ENCODE measurements at regions not wholly inside any gene's neighbourhood (a gene's known extent, or its start where the extent isn't known, plus 50 kb on each side); places are given as distances from the start of the nearest gene placed in this dataset.

- H3K4me2 ChIP-seq (ENCODE audit: extremely low read depth, insufficient read depth, low read length): no peak overlapping the region
- H3K36me3 ChIP-seq (ENCODE audit: control insufficient read depth, insufficient read depth, low read length): no peaks in the 10 kb centered on the region
- DNase-seq (ENCODE audit: low read depth in 2 of 2): no peak
- no peak overlapping the region for H3K9ac ChIP-seq (ENCODE audit: insufficient read depth, low read length)
- no peaks in the 10 kb centered on the region for H3K27me3 ChIP-seq (ENCODE audit: control insufficient read depth, insufficient read depth, low read length)
- peaks cover 3% of the 10 kb centered on the region for H3K4me1 ChIP-seq (ENCODE audit: control insufficient read depth, extremely low read depth, insufficient read depth, low read length)
- H2AFZ ChIP-seq (ENCODE audit: low read length): no peak overlapping the region
- no peak for TF ChIP-seq EZH2 (IDR thresholded peaks at IDR 0.05; ENCODE audit: low read length, missing control alignments)
- TF ChIP-seq, protein P1, sequence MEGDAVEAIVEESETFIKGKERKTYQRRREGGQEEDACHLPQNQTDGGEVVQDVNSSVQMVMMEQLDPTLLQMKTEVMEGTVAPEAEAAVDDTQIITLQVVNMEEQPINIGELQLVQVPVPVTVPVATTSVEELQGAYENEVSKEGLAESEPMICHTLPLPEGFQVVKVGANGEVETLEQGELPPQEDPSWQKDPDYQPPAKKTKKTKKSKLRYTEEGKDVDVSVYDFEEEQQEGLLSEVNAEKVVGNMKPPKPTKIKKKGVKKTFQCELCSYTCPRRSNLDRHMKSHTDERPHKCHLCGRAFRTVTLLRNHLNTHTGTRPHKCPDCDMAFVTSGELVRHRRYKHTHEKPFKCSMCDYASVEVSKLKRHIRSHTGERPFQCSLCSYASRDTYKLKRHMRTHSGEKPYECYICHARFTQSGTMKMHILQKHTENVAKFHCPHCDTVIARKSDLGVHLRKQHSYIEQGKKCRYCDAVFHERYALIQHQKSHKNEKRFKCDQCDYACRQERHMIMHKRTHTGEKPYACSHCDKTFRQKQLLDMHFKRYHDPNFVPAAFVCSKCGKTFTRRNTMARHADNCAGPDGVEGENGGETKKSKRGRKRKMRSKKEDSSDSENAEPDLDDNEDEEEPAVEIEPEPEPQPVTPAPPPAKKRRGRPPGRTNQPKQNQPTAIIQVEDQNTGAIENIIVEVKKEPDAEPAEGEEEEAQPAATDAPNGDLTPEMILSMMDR (conservative IDR thresholded peaks at IDR 0.05 in 1 of 2, IDR thresholded peaks at IDR 0.05 in 1 of 2; ENCODE audit: low read depth in 1 of 2, low read length in 2 of 2): no peak
- no peaks in the 10 kb centered on the region for H4K20me1 ChIP-seq (ENCODE audit: control insufficient read depth, extremely low read depth, insufficient read depth, low read length)
- no peaks in the 10 kb centered on the region for H3K9me3 ChIP-seq (ENCODE audit: control insufficient read depth, insufficient read depth, low read depth, low read length)
- no peak overlapping the region for H3K27ac ChIP-seq (ENCODE audit: insufficient read depth, low read length)
- H3K79me2 ChIP-seq (ENCODE audit: control insufficient read depth, insufficient read depth, low read length): no peaks in the 10 kb centered on the region
- H3K4me3 ChIP-seq (replicated peaks in 1 of 4; ENCODE audit: control extremely low read depth in 1 of 4, insufficient read depth in 1 of 4, low read depth in 3 of 4, low read length in 4 of 4): no peak overlapping the region
Measured at GRCh38 chr13:31631746-31632145, 107.6 kb upstream of the RXFP2 start.

DNA sequence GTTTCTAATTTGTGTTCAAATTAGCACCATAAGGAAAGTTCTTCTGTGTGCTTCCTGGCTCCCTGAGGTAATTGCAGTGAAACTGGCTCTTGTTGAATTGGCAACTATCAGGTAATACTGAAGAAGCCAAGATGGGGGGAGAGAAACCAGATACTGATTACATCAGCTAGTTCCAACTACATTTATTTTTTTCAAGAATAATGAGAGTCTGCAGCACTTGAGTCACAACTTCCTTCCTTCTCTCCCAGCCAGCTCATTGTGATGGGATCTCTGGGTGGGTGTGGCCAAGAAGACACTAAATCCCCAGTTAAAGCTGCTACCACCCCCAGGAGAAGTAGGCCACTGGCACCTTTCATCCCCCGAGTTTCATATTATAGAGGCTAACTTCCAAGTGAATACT lies 100.7 kb upstream of the RXFP2 start:
- Histone ChIP-seq H3K27me3 (ENCODE audit: control insufficient read depth, insufficient read depth, low read length) (no peaks in the 10 kb centered on the region), H4K20me1 (ENCODE audit: control insufficient read depth, extremely low read depth, insufficient read depth, low read length) (no peaks in the 10 kb centered on the region), H3K9me3 (ENCODE audit: control insufficient read depth, insufficient read depth, low read depth, low read length) (no peaks in the 10 kb centered on the region), H3K4me3 (replicated peaks in 1 of 4; ENCODE audit: control extremely low read depth in 1 of 4, insufficient read depth in 1 of 4, low read depth in 3 of 4, low read length in 4 of 4) (no peak overlapping the region), H3K36me3 (ENCODE audit: control insufficient read depth, insufficient read depth, low read length) (no peaks in the 10 kb centered on the region), H2AFZ (ENCODE audit: low read length) (no peak overlapping the region), H3K9ac (ENCODE audit: insufficient read depth, low read length) (no peak overlapping the region), H3K4me2 (ENCODE audit: extremely low read depth, insufficient read depth, low read length) (no peak overlapping the region), H3K79me2 (ENCODE audit: control insufficient read depth, insufficient read depth, low read length) (no peaks in the 10 kb centered on the region), H3K27ac (ENCODE audit: insufficient read depth, low read length) (no peak overlapping the region), H3K4me1 (ENCODE audit: control insufficient read depth, extremely low read depth, insufficient read depth, low read length) (no peaks in the 10 kb centered on the region)
- peak; percentile 37 to 82 for DNase-seq (ENCODE audit: low read depth in 2 of 2)
- TF ChIP-seq, protein P1 (conservative IDR thresholded peaks at IDR 0.05 in 1 of 2, IDR thresholded peaks at IDR 0.05 in 1 of 2; ENCODE audit: low read depth in 1 of 2, low read length in 2 of 2): no peak
- no peak for TF ChIP-seq EZH2 (IDR thresholded peaks at IDR 0.05; ENCODE audit: low read length, missing control alignments)

DNA sequence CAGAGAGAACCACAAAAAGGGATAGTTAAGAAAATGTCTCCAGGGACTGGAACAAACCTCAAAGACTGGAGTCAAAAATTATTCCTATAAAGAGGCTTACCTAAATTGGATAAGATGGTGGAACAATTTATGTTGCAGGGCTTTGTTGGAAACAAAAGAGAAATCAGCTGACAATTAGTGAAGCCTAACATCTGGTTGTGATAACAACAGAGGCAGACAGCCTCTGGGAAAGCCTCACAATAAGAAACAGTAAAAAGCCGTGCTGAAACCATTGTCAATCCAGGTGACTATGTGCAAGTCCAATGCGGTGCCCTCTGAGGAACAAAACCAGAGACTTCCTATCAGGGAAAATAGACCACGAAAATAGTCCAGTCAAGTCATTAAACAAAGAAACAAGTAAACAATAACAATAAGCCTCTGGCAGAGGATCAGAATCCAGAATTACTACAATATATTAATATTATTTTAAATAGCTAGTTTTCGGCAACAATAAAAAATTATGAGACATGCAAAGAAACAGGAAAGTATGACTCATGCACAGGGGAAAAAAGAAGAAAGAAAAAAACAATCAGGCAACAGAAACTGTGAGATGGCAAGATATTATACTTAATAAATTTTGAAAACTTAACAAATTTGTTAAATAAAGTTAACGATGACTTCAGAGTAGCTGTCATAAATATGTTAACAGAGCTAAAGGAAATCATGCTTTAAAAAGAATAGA lies 99.7 kb upstream of the RXFP2 start:
- no peaks in the 10 kb centered on the region for H3K4me1 ChIP-seq (ENCODE audit: control insufficient read depth, extremely low read depth, insufficient read depth, low read length)
- no peaks in the 10 kb centered on the region for H4K20me1 ChIP-seq (ENCODE audit: control insufficient read depth, extremely low read depth, insufficient read depth, low read length)
- H3K4me3 ChIP-seq (replicated peaks in 1 of 4; ENCODE audit: control extremely low read depth in 1 of 4, insufficient read depth in 1 of 4, low read depth in 3 of 4, low read length in 4 of 4): no peak overlapping the region
- no peak overlapping the region for H2AFZ ChIP-seq (ENCODE audit: low read length)
- H3K9me3 ChIP-seq (ENCODE audit: control insufficient read depth, insufficient read depth, low read depth, low read length): no peaks in the 10 kb centered on the region
- H3K79me2 ChIP-seq (ENCODE audit: control insufficient read depth, insufficient read depth, low read length): no peaks in the 10 kb centered on the region
- H3K4me2 ChIP-seq (ENCODE audit: extremely low read depth, insufficient read depth, low read length): no peak overlapping the region
- no peaks in the 10 kb centered on the region for H3K36me3 ChIP-seq (ENCODE audit: control insufficient read depth, insufficient read depth, low read length)
- H3K9ac ChIP-seq (ENCODE audit: insufficient read depth, low read length): no peak overlapping the region
- H3K27me3 ChIP-seq (ENCODE audit: control insufficient read depth, insufficient read depth, low read length): no peaks in the 10 kb centered on the region
- TF ChIP-seq, protein P1 (conservative IDR thresholded peaks at IDR 0.05 in 1 of 2, IDR thresholded peaks at IDR 0.05 in 1 of 2; ENCODE audit: low read depth in 1 of 2, low read length in 2 of 2): no peak
- TF ChIP-seq EZH2 (IDR thresholded peaks at IDR 0.05; ENCODE audit: low read length, missing control alignments): no peak
- DNase-seq (ENCODE audit: low read depth in 2 of 2): peak; percentile 12 to 18
- H3K27ac ChIP-seq (ENCODE audit: insufficient read depth, low read length): no peak overlapping the region

All from fibroblast of lung (primary cell).